OCI-LY3 (cell line): ENCODE measurements at regions not wholly inside any gene's neighbourhood (a gene's known extent, or its start where the extent isn't known, plus 50 kb on each side); places are given as distances from the start of the nearest gene placed in this dataset.

ENCODE experiments used
- EZH2phosphoT487 ChIP-seq: fragments of 200-600 bp; shearing (Covaris generic); IDR thresholded peaks from 2 replicates; pipeline ENCODE4 v1.6.1; 2018; ENCODE audit warnings: antibody characterized with exemption, mixed run types, low read depth
- TF ChIP-seq, protein P1 (sequence below): fragments of 200-600, 300-600 bp; sonication (generic); IDR thresholded peaks from 2 replicates; pipeline ENCODE4 v1.5.1; 2014; ENCODE audit warnings: antibody characterized with exemption, low read length, low read depth

- TF ChIP-seq, protein P1, sequence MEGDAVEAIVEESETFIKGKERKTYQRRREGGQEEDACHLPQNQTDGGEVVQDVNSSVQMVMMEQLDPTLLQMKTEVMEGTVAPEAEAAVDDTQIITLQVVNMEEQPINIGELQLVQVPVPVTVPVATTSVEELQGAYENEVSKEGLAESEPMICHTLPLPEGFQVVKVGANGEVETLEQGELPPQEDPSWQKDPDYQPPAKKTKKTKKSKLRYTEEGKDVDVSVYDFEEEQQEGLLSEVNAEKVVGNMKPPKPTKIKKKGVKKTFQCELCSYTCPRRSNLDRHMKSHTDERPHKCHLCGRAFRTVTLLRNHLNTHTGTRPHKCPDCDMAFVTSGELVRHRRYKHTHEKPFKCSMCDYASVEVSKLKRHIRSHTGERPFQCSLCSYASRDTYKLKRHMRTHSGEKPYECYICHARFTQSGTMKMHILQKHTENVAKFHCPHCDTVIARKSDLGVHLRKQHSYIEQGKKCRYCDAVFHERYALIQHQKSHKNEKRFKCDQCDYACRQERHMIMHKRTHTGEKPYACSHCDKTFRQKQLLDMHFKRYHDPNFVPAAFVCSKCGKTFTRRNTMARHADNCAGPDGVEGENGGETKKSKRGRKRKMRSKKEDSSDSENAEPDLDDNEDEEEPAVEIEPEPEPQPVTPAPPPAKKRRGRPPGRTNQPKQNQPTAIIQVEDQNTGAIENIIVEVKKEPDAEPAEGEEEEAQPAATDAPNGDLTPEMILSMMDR: no peak
- no peak for TF ChIP-seq EZH2phosphoT487
Measured at GRCh38 chr3:190217081-190217480, 96.4 kb upstream of the P3H2 start.
